WTC11 (cell line): ENCODE measurements at regions not wholly inside any gene's neighbourhood (a gene's known extent, or its start where the extent isn't known, plus 50 kb on each side); places are given as distances from the start of the nearest gene placed in this dataset.

Source experiments
- ATAC-seq: fragments of 200-7000 bp; cut with Tn5 transposase; 2 replicates; pipeline ENCODE4 v1.10.0; 2021; ENCODE audit warnings: mild to moderate bottlenecking, moderate library complexity
- CTCF ChIA-PET: fragments of 300-600 bp; sonication (Branson Sonifier 250); formaldehyde crosslinking; loops from one replicate; lab custom pipeline; 2021; ENCODE audit warnings: antibody characterized with exemption; lab: Charles Lee
- POLR2A ChIA-PET: fragments of 350-600 bp; sonication (Branson Sonifier 250); formaldehyde crosslinking; loops from one replicate; lab custom pipeline; 2021; ENCODE audit warnings: antibody characterized with exemption; lab: Charles Lee
- DNase-seq: peaks from one replicate; pipeline ENCODE4 v3.0.0; 2021; ENCODE audit warnings: low spot score
- H3K27ac Mint-ChIP-seq: 2 replicates; pipeline ENCODE4 v1.8.0; 2021; ENCODE audit warnings: mixed read lengths
- H3K27me3 Mint-ChIP-seq: 2 replicates; pipeline ENCODE4 v1.8.0; 2021; ENCODE audit warnings: low read depth, mild to moderate bottlenecking, moderate library complexity, mixed read lengths
- H3K36me3 Mint-ChIP-seq: 2 replicates; pipeline ENCODE4 v1.8.0; 2021; ENCODE audit warnings: mixed read lengths
- H3K4me1 Mint-ChIP-seq: 2 replicates; pipeline ENCODE4 v1.8.0; 2022; ENCODE audit warnings: mixed read lengths
- H3K4me3 Mint-ChIP-seq: 2 replicates; pipeline ENCODE4 v1.8.0; 2021; ENCODE audit warnings: mild to moderate bottlenecking, moderate library complexity, mixed read lengths
- H3K9me3 Mint-ChIP-seq: 2 replicates; pipeline ENCODE4 v1.8.0; 2021; ENCODE audit warnings: mixed read lengths
- ARID4B ChIP-seq: sonication (generic); formaldehyde crosslinking; IDR thresholded peaks from 2 replicates; pipeline ENCODE4 v1.8.0; 2023; ENCODE audit warnings: missing genetic modification reagents, mild to moderate bottlenecking, borderline replicate concordance
- E2F1 ChIP-seq: sonication (generic); formaldehyde crosslinking; IDR thresholded peaks from 2 replicates; pipeline ENCODE4 v1.8.0; 2022; ENCODE audit warnings: mild to moderate bottlenecking, missing genetic modification reagents
- E2F4 ChIP-seq: sonication (generic); formaldehyde crosslinking; IDR thresholded peaks from 2 replicates; pipeline ENCODE4 v1.8.1; 2022; ENCODE audit warnings: low read depth, mild to moderate bottlenecking, moderate library complexity, missing genetic modification reagents, borderline replicate concordance
- E2F5 ChIP-seq: sonication (generic); formaldehyde crosslinking; IDR thresholded peaks from 2 replicates; pipeline ENCODE4 v1.8.1; 2022; ENCODE audit warnings: mild to moderate bottlenecking, moderate library complexity, missing genetic modification reagents
- ELF4 ChIP-seq: sonication (generic); formaldehyde crosslinking; IDR thresholded peaks from 2 replicates; pipeline ENCODE4 v1.8.1; 2022; ENCODE audit warnings: low read depth, mild to moderate bottlenecking, moderate library complexity, missing genetic modification reagents
- FOXK1 ChIP-seq: sonication (generic); formaldehyde crosslinking; IDR thresholded peaks from 2 replicates; pipeline ENCODE4 v1.8.0; 2022; ENCODE audit warnings: mild to moderate bottlenecking, moderate library complexity, missing genetic modification reagents
- FOXP4 ChIP-seq: sonication (generic); formaldehyde crosslinking; IDR thresholded peaks from 2 replicates; pipeline ENCODE4 v1.8.0; 2022; ENCODE audit warnings: mild to moderate bottlenecking, missing genetic modification reagents
- GTF2I ChIP-seq: fragments of 250-450 bp; sonication (Bioruptor Pico); conservative IDR thresholded peaks from 2 replicates; pipeline ENCODE4 v1.4.0; 2021; ENCODE audit warnings: mild to moderate bottlenecking
- HMGA2 ChIP-seq: fragments of 250-450 bp; sonication (Bioruptor Pico); IDR thresholded peaks from 2 replicates; pipeline ENCODE4 v1.4.0; 2021; ENCODE audit warnings: mild to moderate bottlenecking, moderate library complexity
- HMGXB4 ChIP-seq: sonication (generic); formaldehyde crosslinking; IDR thresholded peaks from 2 replicates; pipeline ENCODE4 v1.8.1; 2023; ENCODE audit warnings: mild to moderate bottlenecking, moderate library complexity, missing genetic modification reagents
- MXD4 ChIP-seq: fragments of 250-450 bp; sonication (Bioruptor Pico); IDR thresholded peaks from 2 replicates; pipeline ENCODE4 v1.8.0; 2021; ENCODE audit warnings: mild to moderate bottlenecking, moderate library complexity, borderline replicate concordance
- RORB ChIP-seq: fragments of 250-450 bp; sonication (Bioruptor Pico); IDR thresholded peaks from 2 replicates; pipeline ENCODE4 v1.9.0; 2021; ENCODE audit warnings: mild to moderate bottlenecking
- STAT6 ChIP-seq: sonication (generic); formaldehyde crosslinking; conservative IDR thresholded peaks from 2 replicates; pipeline ENCODE4 v1.8.1; 2023; ENCODE audit warnings: mild to moderate bottlenecking, low read depth, missing genetic modification reagents, moderate library complexity
- ZMAT4 ChIP-seq: fragments of 250-450 bp; sonication (Bioruptor Pico); IDR thresholded peaks from 2 replicates; pipeline ENCODE4 v1.9.0; 2021; ENCODE audit warnings: mild to moderate bottlenecking
- ZNF263 ChIP-seq: sonication (generic); formaldehyde crosslinking; IDR thresholded peaks from 2 replicates; pipeline ENCODE4 v1.8.1; 2022; ENCODE audit warnings: low read depth, mild to moderate bottlenecking, moderate library complexity, missing genetic modification reagents
- ZNF396 ChIP-seq: fragments of 250-450 bp; sonication (Bioruptor Pico); IDR thresholded peaks from 2 replicates; pipeline ENCODE4 v1.8.0; 2021; ENCODE audit warnings: mild to moderate bottlenecking, moderate library complexity, borderline replicate concordance

- no peak for TF ChIP-seq ARID4B (CRISPR knock-in tag)
- no peak for TF ChIP-seq ELF4 (CRISPR knock-in tag)
- TF ChIP-seq E2F4 (CRISPR knock-in tag) = no peak
- no peak for TF ChIP-seq GTF2I
- no peak for TF ChIP-seq ZNF396 (CRISPR knock-in tag)
- no peak for TF ChIP-seq HMGA2 (CRISPR knock-in tag)
- no peak for TF ChIP-seq ZMAT4 (CRISPR knock-in tag)
- TF ChIP-seq MXD4 (CRISPR knock-in tag) = no peak
- TF ChIP-seq FOXP4 (CRISPR knock-in tag) = no peak
- no peak for TF ChIP-seq E2F5 (CRISPR knock-in tag)
- TF ChIP-seq E2F1 (CRISPR knock-in tag) = no peak
Observed at GRCh38 chr3:43171748-43172147, 65.9 kb upstream of the POMGNT2 start (continued).

- Mint-ChIP-seq H3K27ac (no peak overlapping the region), H3K4me1 (peaks cover 10% of the 10 kb centered on the region), H3K4me3 (no peak overlapping the region), H3K9me3 (peaks cover 36% of the 10 kb centered on the region), H3K36me3 (peaks cover 21% of the 10 kb centered on the region), H3K27me3 (peaks cover 4% of the 10 kb centered on the region)
- POLR2A ChIA-PET = no interaction called here
- TF ChIP-seq RORB (CRISPR knock-in tag) (no peak), HMGXB4 (CRISPR knock-in tag) (no peak), ZNF263 (CRISPR knock-in tag) (no peak), FOXK1 (CRISPR knock-in tag) (no peak), STAT6 (CRISPR knock-in tag) (no peak), GTF2I (no peak)
- CTCF ChIA-PET = no interaction called here
- ATAC-seq (no peak), DNase-seq (no peak)
Observed at GRCh38 chr3:43170553-43170952, 64.7 kb upstream of the POMGNT2 start.
